DOHH2 (cell line): ENCODE measurements at regions not wholly inside any gene's neighbourhood (a gene's known extent, or its start where the extent isn't known, plus 50 kb on each side); places are given as distances from the start of the nearest gene placed in this dataset.

Experiments
- EZH2phosphoT487 ChIP-seq: fragments of 200-600 bp; sonication (generic); IDR thresholded peaks from 2 replicates; pipeline ENCODE4 v1.6.1; 2017; ENCODE audit warnings: borderline replicate concordance, mild to moderate bottlenecking, antibody characterized with exemption, low read length, moderate library complexity, mixed read lengths
- TF ChIP-seq, protein P1 (sequence below): fragments of 200-600 bp; sonication (generic); IDR thresholded peaks from one replicate; pipeline ENCODE4 v1.5.1; 2014; ENCODE audit warnings: antibody characterized with exemption, mild to moderate bottlenecking, low read depth, low read length; ENCODE audit not compliant: poor library complexity, severe bottlenecking

DNA sequence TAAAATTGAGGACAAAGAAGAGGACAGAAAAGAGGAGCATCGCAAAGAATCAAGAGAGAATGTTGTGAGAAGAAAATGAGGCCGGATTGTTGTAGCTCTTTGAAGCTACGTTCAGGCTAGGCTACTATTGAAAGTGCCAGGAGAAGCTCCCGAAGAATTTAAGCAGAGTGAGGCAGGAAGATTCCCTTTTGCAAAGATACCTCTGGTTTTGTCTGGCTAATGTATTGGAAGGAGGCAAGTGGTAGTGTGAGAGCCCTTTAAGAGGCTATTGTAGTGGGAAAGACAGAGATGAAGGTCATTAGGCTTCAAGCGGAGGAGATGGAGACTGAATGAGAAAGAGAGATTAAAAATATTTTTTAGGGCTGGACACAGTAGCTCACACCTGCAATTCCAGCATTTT, 476.9 kb upstream of the ADGRL2 start:
- TF ChIP-seq, protein P1, sequence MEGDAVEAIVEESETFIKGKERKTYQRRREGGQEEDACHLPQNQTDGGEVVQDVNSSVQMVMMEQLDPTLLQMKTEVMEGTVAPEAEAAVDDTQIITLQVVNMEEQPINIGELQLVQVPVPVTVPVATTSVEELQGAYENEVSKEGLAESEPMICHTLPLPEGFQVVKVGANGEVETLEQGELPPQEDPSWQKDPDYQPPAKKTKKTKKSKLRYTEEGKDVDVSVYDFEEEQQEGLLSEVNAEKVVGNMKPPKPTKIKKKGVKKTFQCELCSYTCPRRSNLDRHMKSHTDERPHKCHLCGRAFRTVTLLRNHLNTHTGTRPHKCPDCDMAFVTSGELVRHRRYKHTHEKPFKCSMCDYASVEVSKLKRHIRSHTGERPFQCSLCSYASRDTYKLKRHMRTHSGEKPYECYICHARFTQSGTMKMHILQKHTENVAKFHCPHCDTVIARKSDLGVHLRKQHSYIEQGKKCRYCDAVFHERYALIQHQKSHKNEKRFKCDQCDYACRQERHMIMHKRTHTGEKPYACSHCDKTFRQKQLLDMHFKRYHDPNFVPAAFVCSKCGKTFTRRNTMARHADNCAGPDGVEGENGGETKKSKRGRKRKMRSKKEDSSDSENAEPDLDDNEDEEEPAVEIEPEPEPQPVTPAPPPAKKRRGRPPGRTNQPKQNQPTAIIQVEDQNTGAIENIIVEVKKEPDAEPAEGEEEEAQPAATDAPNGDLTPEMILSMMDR, result no peak
- TF ChIP-seq EZH2phosphoT487, result no peak
